H1 (cell line): ENCODE measurements at regions not wholly inside any gene's neighbourhood (a gene's known extent, or its start where the extent isn't known, plus 50 kb on each side); places are given as distances from the start of the nearest gene placed in this dataset.
"Not testable (repeated sequence)": the region's sequence is repeated elsewhere in the genome, so short reads cannot be mapped to it uniquely, and the experiment has no call there.

ENCODE experiments used
- CTCF ChIA-PET: fragments of 300-600 bp; sonication (Branson Sonifier 250); formaldehyde crosslinking; loops from one replicate; lab custom pipeline; 2021; ENCODE audit not compliant: partially characterized antibody; lab: Charles Lee
- POLR2A ChIA-PET: fragments of 300-600 bp; sonication (Branson Sonifier 250); formaldehyde crosslinking; loops from one replicate; lab custom pipeline; 2021; ENCODE audit warnings: inconsistent platforms; ENCODE audit not compliant: partially characterized antibody; lab: Charles Lee
- DNase-seq, 2 experiments: peaks; one replicate each; pipeline versions ENCODE4 v3.0.0 to v3.0.0-alpha.2; 2010 to 2022; ENCODE audit warnings: low spot score in 2 of 2, low read depth in 1 of 2, mixed read lengths in 1 of 2
- FAIRE-seq: peaks from 2 replicates; lab custom pipeline; 2011; peaks lifted over from hg19 to GRCh38; lab: Jason Lieb, UNC
- H2AFZ ChIP-seq: 2 replicates; pipeline ENCODE4 v1.8.1; 2012; ENCODE audit warnings: low read length, inconsistent platforms
- H2AK5ac ChIP-seq: 2 replicates; pipeline ENCODE4 v1.6.1; 2013; ENCODE audit warnings: low read depth, low read length
- H2BK120ac ChIP-seq: replicated peaks from 2 replicates; pipeline ENCODE3; 2013; ENCODE audit warnings: low read depth, low read length, inconsistent platforms
- H2BK12ac ChIP-seq: 2 replicates; pipeline ENCODE4 v1.6.1; 2013; ENCODE audit warnings: low read depth, low read length
- H2BK15ac ChIP-seq: 2 replicates; pipeline ENCODE4 v1.6.1; 2013; ENCODE audit warnings: low read length
- H2BK20ac ChIP-seq: 2 replicates; pipeline ENCODE4 v1.6.1; 2013; ENCODE audit warnings: low read length
- H2BK5ac ChIP-seq: 2 replicates; pipeline ENCODE4 v1.6.1; 2013; ENCODE audit warnings: low read depth, low read length
- H3K14ac ChIP-seq: 2 replicates; pipeline ENCODE4 v1.6.1; 2013; ENCODE audit warnings: inconsistent platforms; ENCODE audit not compliant: insufficient read length
- H3K18ac ChIP-seq: 2 replicates; pipeline ENCODE4 v1.6.1; 2013; ENCODE audit warnings: low read length; ENCODE audit errors: extremely low read depth
- H3K23ac ChIP-seq: 2 replicates; pipeline ENCODE4 v1.6.1; 2013; ENCODE audit warnings: inconsistent platforms; ENCODE audit not compliant: insufficient read length
- H3K23me2 ChIP-seq: 2 replicates; pipeline ENCODE4 v1.6.1; 2013; ENCODE audit warnings: low read depth, low read length
- H3K27ac ChIP-seq: 2 replicates; pipeline ENCODE4 v1.6.1; 2011; ENCODE audit warnings: low read depth, low read length, inconsistent platforms
- H3K27me3 ChIP-seq, 4 experiments: replicated peaks in 1 of 4; 1 replicate in 1 of 4; 2 replicates in 3 of 4; pipeline versions ENCODE4 v1.6.1 to v1.8.1; 2011 to 2013; ENCODE audit warnings: low read length in 3 of 4, mild to moderate bottlenecking in 3 of 4, inconsistent platforms in 2 of 4, mixed read lengths in 2 of 4, moderate library complexity in 1 of 4; ENCODE audit not compliant: control insufficient read depth in 3 of 4, insufficient read depth in 3 of 4; ENCODE audit errors: extremely low read depth in 1 of 4
- H3K36me3 ChIP-seq, 4 experiments: 2 replicates each; pipeline versions ENCODE4 v1.6.1 to v1.8.1; 2011 to 2013; ENCODE audit warnings: mild to moderate bottlenecking in 4 of 4, low read length in 3 of 4, moderate library complexity in 2 of 4, control low read depth in 1 of 4, inconsistent platforms in 1 of 4; ENCODE audit not compliant: insufficient read depth in 4 of 4, control insufficient read depth in 2 of 4
- H3K4ac ChIP-seq: replicated peaks from 2 replicates; pipeline ENCODE3; 2013; ENCODE audit warnings: low read length, low read depth, mixed read lengths, inconsistent platforms; ENCODE audit not compliant: insufficient read length
- H3K4me1 ChIP-seq, 4 experiments: replicated peaks in 1 of 4; 1 replicate in 1 of 4; 2 replicates in 3 of 4; pipeline versions ENCODE4 v1.6.1 to v1.8.1; 2011 to 2013; ENCODE audit warnings: low read length in 3 of 4, inconsistent platforms in 2 of 4, mixed read lengths in 1 of 4; ENCODE audit not compliant: insufficient read depth in 4 of 4, control insufficient read depth in 3 of 4
- H3K4me2 ChIP-seq, 2 experiments: 2 replicates each; pipeline versions ENCODE4 v1.6.1 to v1.8.1; 2011 to 2013; ENCODE audit warnings: low read depth in 2 of 2, low read length in 2 of 2, control low read depth in 1 of 2, inconsistent platforms in 1 of 2, mild to moderate bottlenecking in 1 of 2; ENCODE audit not compliant: insufficient read depth in 1 of 2
- H3K4me3 ChIP-seq, 4 experiments: fragments of 200-600, 300-600 bp in 1 of 4; sonication (generic), shearing (Covaris generic), sonication (Bioruptor Twin) in 1 of 4; 2 replicates each; pipeline versions ENCODE4 v1.5.1 to v1.8.1; 2011 to 2016; ENCODE audit warnings: low read length in 4 of 4, low read depth in 3 of 4, control low read depth in 2 of 4, inconsistent platforms in 2 of 4, mild to moderate bottlenecking in 2 of 4, mixed read lengths in 1 of 4, moderate library complexity in 1 of 4; ENCODE audit not compliant: insufficient read depth in 2 of 4; ENCODE audit errors: extremely low read depth in 1 of 4
- H3K56ac ChIP-seq: replicated peaks from 2 replicates; pipeline ENCODE3; 2013; ENCODE audit warnings: low read depth, mild to moderate bottlenecking, mixed read lengths, low read length, inconsistent platforms; ENCODE audit not compliant: insufficient read length
- H3K79me1 ChIP-seq: 2 replicates; pipeline ENCODE4 v1.6.1; 2013; ENCODE audit warnings: low read depth, low read length, control low read depth
- H3K79me2 ChIP-seq, 2 experiments: 2 replicates each; pipeline versions ENCODE4 v1.6.1 to v1.8.1; 2012 to 2013; ENCODE audit warnings: low read length in 2 of 2, mild to moderate bottlenecking in 2 of 2, inconsistent platforms in 1 of 2; ENCODE audit not compliant: insufficient read depth in 2 of 2, control insufficient read depth in 1 of 2
- H3K9ac ChIP-seq, 4 experiments: replicated peaks in 1 of 4; 1 replicate in 1 of 4; 2 replicates in 3 of 4; pipeline versions ENCODE4 v1.6.1 to v1.8.1; 2011 to 2013; ENCODE audit warnings: low read depth in 3 of 4, low read length in 3 of 4, control low read depth in 2 of 4, mild to moderate bottlenecking in 2 of 4, moderate library complexity in 2 of 4, inconsistent platforms in 1 of 4; ENCODE audit errors: extremely low read depth in 1 of 4
- H3K9me3 ChIP-seq, 2 experiments: 2 replicates each; pipeline versions ENCODE4 v1.6.1 to v1.8.1; 2012 to 2013; ENCODE audit warnings: mild to moderate bottlenecking in 2 of 2, moderate library complexity in 2 of 2, control low read depth in 1 of 2, inconsistent platforms in 1 of 2, low read depth in 1 of 2, low read length in 1 of 2, mixed read lengths in 1 of 2; ENCODE audit not compliant: insufficient read depth in 2 of 2
- H4K20me1 ChIP-seq, 2 experiments: replicated peaks in 1 of 2; 2 replicates each; pipeline versions ENCODE3 to v1.8.1; 2011 to 2013; ENCODE audit warnings: inconsistent platforms in 2 of 2, low read length in 2 of 2, mild to moderate bottlenecking in 1 of 2; ENCODE audit not compliant: insufficient read depth in 2 of 2, control insufficient read depth in 1 of 2
- H4K5ac ChIP-seq: 2 replicates; pipeline ENCODE4 v1.6.1; 2013; ENCODE audit warnings: low read length, low read depth, mixed read lengths, inconsistent platforms; ENCODE audit not compliant: insufficient read length
- H4K8ac ChIP-seq: 2 replicates; pipeline ENCODE4 v1.8.0; 2013; ENCODE audit warnings: mild to moderate bottlenecking, moderate library complexity, low read length, inconsistent platforms; ENCODE audit not compliant: insufficient read depth; ENCODE audit errors: extremely low read depth
- H4K91ac ChIP-seq: replicated peaks from 2 replicates; pipeline ENCODE3; 2013; ENCODE audit warnings: low read length, mixed read lengths, inconsistent platforms; ENCODE audit not compliant: insufficient read length
- WGBS, 2 experiments: shearing (Covaris generic) in 1 of 2; methylation state at CpG; one replicate each; pipeline versions ENCODE4 v1.1.6 to v1.1.7; 2013 to 2015; ENCODE audit warnings: low lambda C conversion rate in 2 of 2, mixed read lengths in 2 of 2, inconsistent platforms in 1 of 2, low coverage in 1 of 2, missing lambda C conversion rate in 1 of 2; ENCODE audit not compliant: insufficient replicate concordance in 2 of 2, insufficient coverage in 1 of 2, insufficient read length in 1 of 2; ENCODE audit errors: extremely low coverage in 1 of 2, missing lambda C conversion rate in 1 of 2; 5-methylcytosine and 5-hydroxymethylcytosine counted together

DNA sequence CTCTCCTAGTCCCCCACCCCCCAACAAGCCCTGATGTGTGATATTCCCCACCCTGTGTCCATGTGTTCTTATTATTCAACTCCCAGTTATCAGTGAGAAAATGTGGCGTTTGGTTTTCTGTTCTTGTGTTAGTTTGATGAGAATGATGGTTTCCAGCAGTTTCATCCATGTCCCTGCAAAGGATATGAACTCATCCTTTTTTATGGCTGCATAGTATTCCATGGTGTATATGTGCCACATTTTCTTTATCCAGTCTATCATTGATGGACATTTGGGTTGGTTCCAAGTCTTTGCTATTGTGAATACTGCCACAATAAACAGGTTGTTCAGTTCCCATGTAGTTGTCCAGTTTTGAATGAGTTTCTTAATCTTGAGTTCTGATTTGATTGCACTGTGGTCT lies 1006.1 kb upstream of the MIR17HG start:
- H3K36me3 ChIP-seq, H3K9me3 ChIP-seq, H3K18ac ChIP-seq, DNase-seq, H2BK120ac ChIP-seq, H2BK15ac ChIP-seq, H2AFZ ChIP-seq, H3K4me1 ChIP-seq, H2BK12ac ChIP-seq, H3K27ac ChIP-seq, H3K79me2 ChIP-seq, H3K56ac ChIP-seq, H3K23me2 ChIP-seq, H2AK5ac ChIP-seq, H3K9ac ChIP-seq, FAIRE-seq, H3K79me1 ChIP-seq, POLR2A ChIA-PET, H2BK5ac ChIP-seq, H4K20me1 ChIP-seq, H4K8ac ChIP-seq, H3K23ac ChIP-seq, H3K4ac ChIP-seq, H4K5ac ChIP-seq, CTCF ChIA-PET, H4K91ac ChIP-seq, H2BK20ac ChIP-seq, H3K14ac ChIP-seq, H3K4me2 ChIP-seq, H3K27me3 ChIP-seq, H3K4me3 ChIP-seq: not testable (repeated sequence)
- 87% methylated on average over 1 of the region's 1 CpG; no CpG with 5 or more reads in 1 of the 2 experiments for WGBS, 2 experiments

DNA sequence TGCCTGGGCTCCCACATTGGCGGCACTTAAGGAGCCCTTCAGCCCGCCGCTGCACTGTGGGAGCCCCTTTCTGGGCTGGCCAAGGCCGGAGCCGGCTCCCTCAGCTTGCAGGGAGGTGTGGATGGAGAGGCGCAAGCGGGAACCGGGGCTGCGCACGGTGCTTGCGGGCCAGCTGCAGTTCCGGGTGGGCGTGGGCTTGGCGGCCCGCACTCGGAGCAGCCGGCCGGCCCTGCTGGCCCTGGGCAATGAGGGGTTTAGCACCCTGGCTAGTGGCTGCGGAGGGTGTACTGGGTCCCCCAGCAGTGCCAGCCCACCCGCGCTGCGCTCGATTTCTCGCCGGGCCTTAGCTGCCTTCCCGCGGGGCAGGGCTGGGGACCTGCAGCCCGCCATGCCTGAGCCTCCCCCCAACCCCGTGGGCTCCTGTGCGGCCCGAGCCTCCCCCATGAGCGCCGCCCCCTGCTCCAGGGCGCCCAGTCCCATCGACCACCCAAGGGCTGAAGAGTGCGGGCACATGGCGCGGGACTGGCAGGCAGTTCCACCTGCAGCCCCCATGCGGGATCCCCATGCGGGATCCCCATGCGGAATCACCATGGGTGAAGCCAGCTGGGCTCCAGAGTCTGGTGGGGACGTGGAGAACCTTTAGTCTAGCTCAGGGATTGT lies 998.9 kb upstream of the MIR17HG start:
- H3K4me1 ChIP-seq, H4K20me1 ChIP-seq, FAIRE-seq, H3K4ac ChIP-seq, DNase-seq, H3K36me3 ChIP-seq, H4K5ac ChIP-seq, H2BK120ac ChIP-seq, H3K23me2 ChIP-seq, H2BK12ac ChIP-seq, H3K4me2 ChIP-seq, H3K18ac ChIP-seq, H2BK5ac ChIP-seq, H3K27ac ChIP-seq, H2BK20ac ChIP-seq, H2AFZ ChIP-seq, H3K79me2 ChIP-seq, H3K79me1 ChIP-seq, H3K4me3 ChIP-seq, H3K14ac ChIP-seq, H3K56ac ChIP-seq, H3K23ac ChIP-seq, POLR2A ChIA-PET, H3K27me3 ChIP-seq, H4K91ac ChIP-seq, H2AK5ac ChIP-seq, H4K8ac ChIP-seq, H3K9ac ChIP-seq, H2BK15ac ChIP-seq, H3K9me3 ChIP-seq: not testable (repeated sequence)
- CTCF ChIA-PET: interaction anchor here (1.6 kb wide), 1 partner anchor 17 kb away, joined by 6 read pairs; no protein-coding TSS in a partner anchor
- 99% methylated on average over 19 of the region's 42 CpGs; no CpG with 5 or more reads in 1 of the 2 experiments for WGBS, 2 experiments
